ENCODE measurements at regions not wholly inside any gene's neighbourhood (a gene's known extent, or its start where the extent isn't known, plus 50 kb on each side); places are given as distances from the start of the nearest gene placed in this dataset.

GRCh38 chr5:133751421-133751820 is 139.1 kb upstream of the FSTL4 start:
- TF ChIP-seq POLR2A (IDR thresholded peaks at IDR 0.05) = no peak
- no peak for TF ChIP-seq CTCF (IDR thresholded peaks at IDR 0.05)
- no peak for TF ChIP-seq EP300 (IDR thresholded peaks at IDR 0.05)

All from tibial nerve (tissue), 4 donors.